HG03095 (cell line): ENCODE measurements at regions not wholly inside any gene's neighbourhood (a gene's known extent, or its start where the extent isn't known, plus 50 kb on each side); places are given as distances from the start of the nearest gene placed in this dataset.
A peak's percentile ranks its signal among the peaks of the same experiment; 100 is the strongest.
"Not testable (repeated sequence)": the region's sequence is repeated elsewhere in the genome, so short reads cannot be mapped to it uniquely, and the experiment has no call there.

Experiments used
- ATAC-seq: cut with Tn5 transposase; IDR thresholded peaks from one replicate; pipeline ENCODE4 v1.9.1; 2021; ENCODE audit warnings: moderate library complexity; ENCODE audit not compliant: unreplicated experiment

GRCh38 chr15:81875717-81876116, 170.1 kb downstream of the MEX3B start:
- ATAC-seq: not testable (repeated sequence)

DNA sequence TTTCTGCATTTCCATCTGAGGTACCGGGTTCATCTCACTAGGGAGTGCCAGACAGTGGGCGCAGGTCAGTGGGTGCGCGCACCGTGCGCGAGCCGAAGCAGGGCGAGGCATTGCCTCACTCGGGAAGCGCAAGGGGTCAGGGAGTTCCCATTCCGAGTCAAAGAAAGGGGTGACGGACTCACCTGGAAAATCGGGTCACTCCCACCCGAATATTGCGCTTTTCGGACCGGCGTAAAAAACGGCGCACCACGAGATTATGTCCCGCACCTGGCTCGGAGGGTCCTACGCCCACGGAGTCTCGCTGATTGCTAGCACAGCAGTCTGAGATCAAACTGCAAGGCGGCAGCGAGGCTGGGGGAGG, 175.1 kb downstream of the MEX3B start:
- not testable (repeated sequence) for ATAC-seq

- ATAC-seq: not testable (repeated sequence)
Observed at GRCh38 chr15:81870062-81870745, 175.6 kb downstream of the MEX3B start.

DNA sequence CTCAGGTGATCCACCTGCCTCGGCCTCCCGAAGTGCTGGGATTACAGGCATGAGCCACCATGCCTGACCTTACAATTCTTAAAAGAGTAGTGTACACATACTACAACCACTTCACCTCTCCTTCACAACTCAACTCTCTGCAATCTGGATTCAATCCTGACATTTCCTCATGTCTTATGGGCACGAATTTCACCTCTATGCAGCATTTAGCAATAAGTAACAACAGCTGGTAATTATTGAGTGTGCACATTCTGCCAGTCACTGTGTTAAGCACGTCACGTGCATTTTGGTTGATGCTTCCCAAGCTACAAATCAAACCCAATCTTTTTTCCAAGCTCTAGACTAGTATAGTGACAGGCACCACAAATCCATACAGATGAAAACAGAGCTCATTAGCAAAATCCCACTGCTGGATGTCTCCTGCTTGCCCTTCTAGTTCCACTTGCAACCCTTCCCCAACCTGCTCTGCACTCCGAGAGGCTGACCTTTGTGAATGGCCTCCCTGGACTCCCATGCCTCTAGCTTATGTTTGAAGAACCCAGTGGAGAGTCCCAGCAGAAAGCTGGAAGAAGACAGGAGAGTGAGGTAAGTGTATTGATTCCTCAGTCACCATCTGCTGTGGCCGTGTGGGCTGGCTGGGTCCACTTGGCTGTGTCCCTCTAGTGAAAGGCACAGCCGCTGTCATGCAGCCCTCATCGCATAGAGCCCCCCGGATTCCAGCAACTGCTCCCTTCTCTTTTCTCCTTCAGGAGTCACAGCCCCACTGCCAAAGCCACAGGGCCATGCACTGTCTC, 176.5 kb downstream of the MEX3B start:
- no peak for ATAC-seq

DNA sequence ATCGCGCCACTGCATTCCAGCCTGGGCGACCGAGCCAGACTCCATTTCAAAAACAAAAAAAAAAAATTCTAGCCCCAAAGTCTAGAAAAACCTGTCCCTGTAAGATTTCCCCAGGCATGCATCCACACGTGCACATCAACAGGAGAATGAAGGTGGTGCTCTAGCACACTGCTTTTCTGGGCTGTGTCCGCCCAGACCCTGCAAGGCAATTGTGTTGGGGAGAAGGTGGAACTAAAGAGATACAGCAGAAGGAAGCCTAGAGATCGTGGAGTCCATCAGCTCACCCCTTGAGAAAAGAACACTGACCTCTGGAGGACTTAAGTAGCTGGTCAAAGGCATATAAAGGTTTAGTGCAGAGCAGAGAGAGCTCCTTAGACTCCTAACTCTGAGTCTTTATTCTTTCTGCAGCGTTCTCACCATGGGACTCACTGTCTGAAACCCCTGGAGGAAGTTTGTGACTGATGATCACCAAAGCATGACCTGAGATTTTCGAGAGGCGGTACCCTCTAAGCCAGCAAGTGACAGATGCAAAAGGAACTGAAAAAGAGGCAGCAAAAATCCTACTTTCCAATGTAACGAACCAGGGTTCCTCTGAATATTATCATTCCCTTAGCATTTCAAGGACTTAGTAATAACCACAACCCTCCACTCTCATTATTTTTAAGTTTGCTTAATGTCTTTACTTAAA, 179.8 kb downstream of the MEX3B start:
- peak; percentile 96 for ATAC-seq

GRCh38 chr15:81863162-81863561, 182.7 kb downstream of the MEX3B start:
- no peak for ATAC-seq

GRCh38 chr15:81859737-81860516, 185.9 kb downstream of the MEX3B start:
- ATAC-seq: no peak

DNA sequence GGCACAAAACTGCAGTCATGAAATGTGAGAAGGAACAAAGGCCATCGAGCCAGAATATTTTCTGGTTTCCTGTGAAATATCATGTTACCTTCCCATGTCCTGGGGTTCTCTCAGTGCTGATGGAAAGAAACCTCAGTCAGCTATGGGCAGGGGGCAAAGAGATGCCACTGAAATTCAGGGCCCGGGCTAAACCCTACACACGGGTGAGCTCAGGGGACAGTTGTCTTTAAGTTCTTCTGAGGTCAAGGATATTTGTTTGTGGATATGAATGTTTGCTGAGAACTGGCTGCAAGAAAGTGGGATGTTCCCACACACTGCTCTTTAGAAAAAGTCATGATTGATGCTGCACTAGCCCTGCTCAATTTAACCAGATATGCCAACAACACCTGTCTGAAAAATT, 187.2 kb downstream of the MEX3B start:
- no peak for ATAC-seq

DNA sequence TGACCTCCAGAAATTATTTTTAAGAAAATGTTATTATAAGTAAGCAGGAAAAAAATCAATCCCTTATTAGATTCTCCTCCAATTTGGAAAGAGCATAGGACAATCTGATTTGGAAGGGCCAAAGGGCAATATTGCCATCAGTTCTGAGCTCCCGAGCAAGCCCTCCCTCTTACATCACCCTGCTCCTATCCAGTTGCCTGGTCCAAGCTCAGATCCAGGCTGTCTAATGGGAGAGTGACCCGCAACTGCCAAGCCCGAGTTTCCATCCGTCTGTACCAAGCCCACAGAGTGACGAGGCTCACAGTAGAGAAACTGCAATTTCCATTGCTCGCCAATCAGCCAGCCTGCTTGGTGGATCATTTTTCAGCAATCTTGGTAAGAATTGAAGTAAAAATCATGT, 187.7 kb downstream of the MEX3B start:
- no peak for ATAC-seq

DNA sequence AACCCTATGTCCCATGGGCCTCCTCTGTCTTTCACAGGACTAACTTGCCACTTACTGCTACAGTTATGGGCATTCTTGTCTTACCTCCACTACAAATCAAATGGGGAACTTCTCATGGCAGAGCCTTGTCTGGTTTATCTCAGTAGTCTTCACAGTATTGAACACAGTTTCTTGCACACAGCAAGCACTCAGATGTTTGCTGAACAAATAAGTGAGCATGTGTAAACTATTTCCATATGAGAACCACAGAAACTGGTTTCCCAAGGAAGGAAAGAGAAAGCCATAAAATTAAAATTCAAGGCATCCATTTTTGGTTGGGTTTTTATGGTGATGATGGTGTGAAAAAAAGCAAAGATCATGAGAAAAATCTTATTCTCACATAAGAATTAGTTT, 189.2 kb downstream of the MEX3B start:
- ATAC-seq: no peak

GRCh38 chr15:81856001-81856633, 189.7 kb downstream of the MEX3B start:
- ATAC-seq: no peak

GRCh38 chr15:81853150-81853748, 192.6 kb downstream of the MEX3B start:
- ATAC-seq: no peak

- ATAC-seq: no peak
Observed at GRCh38 chr15:81852411-81853149, 193.2 kb downstream of the MEX3B start.

DNA sequence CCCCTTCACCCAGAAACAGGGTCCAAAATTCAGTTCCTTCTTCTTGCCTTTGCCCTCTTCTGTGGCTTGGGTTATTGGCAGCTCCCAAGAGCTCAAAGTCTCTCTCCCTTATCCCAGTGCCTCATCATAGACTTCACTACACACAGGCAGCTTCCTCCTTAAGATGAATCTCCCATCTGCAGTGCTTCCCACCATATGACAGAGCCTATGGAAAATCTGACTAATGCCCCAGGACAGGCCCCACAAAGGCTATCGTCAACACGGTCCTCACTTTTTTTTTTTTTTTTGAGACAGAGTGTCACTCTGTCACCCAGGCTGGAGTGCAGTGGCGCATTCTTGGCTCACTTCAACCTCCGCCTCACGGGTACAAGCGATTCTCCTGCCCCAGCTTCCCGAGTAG, 194.1 kb downstream of the MEX3B start:
- no peak for ATAC-seq

DNA sequence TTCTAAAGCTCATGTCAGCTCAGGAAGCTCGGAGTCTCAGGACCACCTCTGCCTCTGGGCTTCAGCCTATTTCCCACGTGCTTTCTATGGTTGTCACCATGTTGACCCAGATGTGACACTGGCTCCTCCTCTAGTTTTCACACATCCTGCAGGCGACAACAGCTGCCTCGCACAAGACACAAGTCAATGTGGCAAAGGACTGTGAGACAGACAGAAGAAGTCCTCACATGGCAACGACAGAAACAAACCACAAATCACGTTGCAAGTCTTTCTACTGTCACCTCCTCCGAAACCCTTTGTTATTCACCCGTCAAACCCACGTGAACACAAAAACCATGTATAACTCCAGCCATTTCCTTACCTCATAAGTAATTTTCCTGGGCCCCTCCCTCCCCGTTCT, 194.5 kb downstream of the MEX3B start:
- no peak for ATAC-seq

GRCh38 chr15:81849289-81849688, 196.5 kb downstream of the MEX3B start:
- ATAC-seq: no peak

GRCh38 chr15:81848701-81849100, 197.1 kb downstream of the MEX3B start:
- no peak for ATAC-seq

DNA sequence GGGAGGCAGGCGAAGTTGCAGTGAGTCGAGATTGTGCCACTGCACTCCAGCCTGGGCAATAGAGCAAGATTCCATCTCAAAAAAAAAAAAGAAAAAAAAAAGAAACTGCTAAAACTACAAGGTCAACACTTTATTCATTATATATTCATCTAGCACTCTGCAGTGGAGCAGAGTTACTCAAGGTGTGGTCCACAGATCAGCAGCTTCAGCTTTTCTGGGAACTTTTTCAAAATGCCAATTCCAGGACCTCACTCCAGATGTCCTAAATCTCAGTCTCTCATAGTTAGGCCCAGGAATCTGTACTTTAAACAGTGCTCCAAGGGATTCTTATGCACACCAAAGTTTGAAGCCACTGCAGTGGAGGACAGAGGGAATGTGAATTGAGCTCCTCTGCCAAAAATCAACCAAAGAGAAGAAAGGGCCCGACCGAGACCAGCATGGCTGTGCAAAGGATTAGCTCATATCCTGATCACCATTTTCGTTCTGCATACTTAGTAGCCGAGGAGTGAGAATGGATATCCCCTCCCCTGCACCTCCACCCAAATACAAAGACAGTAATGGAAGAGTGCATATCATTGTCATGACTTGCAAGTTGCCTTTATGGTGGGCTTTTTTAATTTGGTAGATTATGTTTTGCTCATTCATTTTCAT, 201.9 kb downstream of the MEX3B start:
- no peak for ATAC-seq

- peak; percentile 75 for ATAC-seq
Observed at GRCh38 chr15:81843226-81843625, 202.6 kb downstream of the MEX3B start.
